ENCODE measurements at regions not wholly inside any gene's neighbourhood (a gene's known extent, or its start where the extent isn't known, plus 50 kb on each side); places are given as distances from the start of the nearest gene placed in this dataset.
"Not testable (repeated sequence)": the region's sequence is repeated elsewhere in the genome, so short reads cannot be mapped to it uniquely, and the experiment has no call there.

DNA sequence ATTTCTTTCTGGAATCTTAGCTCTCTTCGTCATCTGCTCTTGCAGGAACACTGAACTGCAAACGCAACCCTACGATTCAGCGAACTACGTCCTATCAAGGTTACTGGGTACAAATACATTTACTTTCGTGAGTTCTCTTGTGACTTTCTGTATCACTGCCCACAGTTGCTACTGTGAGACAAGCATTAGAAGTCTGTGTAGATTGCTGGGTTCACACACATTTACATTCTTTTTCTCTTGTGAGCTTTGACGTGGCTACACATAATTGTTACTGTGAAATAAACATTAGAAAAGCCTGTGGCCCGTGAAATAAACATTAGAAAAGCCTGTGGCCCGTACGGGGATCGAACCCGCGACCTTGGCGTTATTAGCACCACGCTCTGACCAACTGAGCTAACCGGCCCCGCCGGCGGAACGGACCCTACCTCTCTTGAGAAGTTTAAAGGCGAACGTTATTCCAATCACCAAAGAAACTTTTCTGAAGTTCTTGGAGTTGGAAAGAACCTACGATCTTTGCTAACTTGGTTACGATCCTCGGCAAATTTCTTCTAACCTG, 61.2 kb upstream of the ZNF322 start:
- not testable (repeated sequence) for TF ChIP-seq CTCF (IDR thresholded peaks at IDR 0.05; ENCODE audit: insufficient read depth, low read depth, low read length); EZH2 (IDR thresholded peaks at IDR 0.05; ENCODE audit: insufficient read depth, low read length)

Data from astrocyte (in vitro differentiated cells and primary cell).